Activated CD8-positive, alpha-beta memory T cell treated with anti-CD3 and anti-CD28 coated beads, Interleukin-2, amount 50 U/mL, for 48 hours (primary cell): ENCODE measurements at regions not wholly inside any gene's neighbourhood (a gene's known extent, or its start where the extent isn't known, plus 50 kb on each side); places are given as distances from the start of the nearest gene placed in this dataset.
A peak's percentile ranks its signal among the peaks of the same experiment; 100 is the strongest.
"Not testable (repeated sequence)": the region's sequence is repeated elsewhere in the genome, so short reads cannot be mapped to it uniquely, and the experiment has no call there.

ENCODE experiments used
- DNase-seq: peaks from one replicate; pipeline ENCODE4 v3.0.0-alpha.2; 2020

GRCh38 chr3:10707400-10708215, 108.4 kb upstream of the SLC6A11 start:
- no peak for DNase-seq

- no peak for DNase-seq
Measured at GRCh38 chr3:10708216-10708893, 107.7 kb upstream of the SLC6A11 start.

- no peak for DNase-seq
Measured at GRCh38 chr3:10709110-10709781, 106.8 kb upstream of the SLC6A11 start.

GRCh38 chr3:10712121-10712520, 103.9 kb upstream of the SLC6A11 start:
- no peak for DNase-seq

- DNase-seq = no peak
Measured at GRCh38 chr3:10713656-10714055, 102.4 kb upstream of the SLC6A11 start.

- DNase-seq = no peak
Measured at GRCh38 chr3:10715886-10716285, 100.1 kb upstream of the SLC6A11 start.

- peak; percentile 13 for DNase-seq
Measured at GRCh38 chr3:10716964-10717363, 99.1 kb upstream of the SLC6A11 start.

- peak; percentile 22 for DNase-seq
Measured at GRCh38 chr3:10717756-10718155, 98.3 kb upstream of the SLC6A11 start.

GRCh38 chr3:10721101-10721500, 94.9 kb upstream of the SLC6A11 start:
- no peak for DNase-seq

GRCh38 chr3:10722911-10723310, 93.1 kb upstream of the SLC6A11 start:
- DNase-seq = no peak

- peak; percentile 35 for DNase-seq
Measured at GRCh38 chr3:10723991-10724390, 92.0 kb upstream of the SLC6A11 start.

GRCh38 chr3:10725067-10725466, 91.0 kb upstream of the SLC6A11 start:
- DNase-seq = no peak

- no peak for DNase-seq
Measured at GRCh38 chr3:10725846-10726245, 90.2 kb upstream of the SLC6A11 start.

- no peak for DNase-seq
Measured at GRCh38 chr3:10726787-10727186, 89.2 kb upstream of the SLC6A11 start.

- no peak for DNase-seq
Measured at GRCh38 chr3:10729439-10729838, 86.6 kb upstream of the SLC6A11 start.

- DNase-seq = no peak
Measured at GRCh38 chr3:10732292-10732691, 83.7 kb upstream of the SLC6A11 start.

GRCh38 chr3:10733297-10733696, 82.7 kb upstream of the SLC6A11 start:
- no peak for DNase-seq

- not testable (repeated sequence) for DNase-seq
Measured at GRCh38 chr3:10736444-10736843, 79.6 kb upstream of the SLC6A11 start.

- no peak for DNase-seq
Measured at GRCh38 chr3:10737785-10738184, 78.2 kb upstream of the SLC6A11 start.

GRCh38 chr3:10738688-10739372, 77.2 kb upstream of the SLC6A11 start:
- peak; percentile 92 for DNase-seq

- no peak for DNase-seq
Measured at GRCh38 chr3:10740954-10741353, 75.1 kb upstream of the SLC6A11 start.

GRCh38 chr3:10741891-10742671, 73.9 kb upstream of the SLC6A11 start:
- no peak for DNase-seq
